K562 (cell line): ENCODE measurements at regions not wholly inside any gene's neighbourhood (a gene's known extent, or its start where the extent isn't known, plus 50 kb on each side); places are given as distances from the start of the nearest gene placed in this dataset.

ENCODE experiments used
- ATAC-seq: fragments of 200-7000 bp; cut with Tn5 transposase; 3 replicates; pipeline ENCODE4 v1.9.1; 2020; ENCODE audit warnings: moderate library complexity
- BruUV-seq: library from RNA; stranded (reverse); fragments of 400-500 nt; replicated peaks from 2 replicates; lab custom pipeline; 2021; lab: Mats Ljungman, UMichigan
- CTCF ChIA-PET: fragments of 300-600 bp; formaldehyde crosslinking; extraction: SDS; loops from one replicate; lab custom pipeline; 2021; ENCODE audit warnings: low intra/inter-chr PET ratio; lab: Yijun Ruan, JAX
- POLR2A ChIA-PET: fragments of 300-600, 350-650 bp; sonication (Branson Sonifier 250); formaldehyde crosslinking; extraction: SDS; loops from one replicate; lab custom pipeline; 2021; ENCODE audit warnings: antibody characterized with exemption, inconsistent platforms; lab: Yijun Ruan, JAX
- DNase-seq, 4 experiments: peaks; one replicate each; pipeline versions ENCODE4 v3.0.0 to v3.0.0-alpha.2; 2011 to 2018; ENCODE audit warnings: low spot score in 3 of 4, mixed read lengths in 3 of 4; ENCODE audit errors: extremely low read depth in 1 of 4
- FAIRE-seq: peaks from 2 replicates; lab custom pipeline; 2011; peaks lifted over from hg19 to GRCh38; lab: Jason Lieb, UNC
- H2AFZ ChIP-seq: 2 replicates; pipeline ENCODE4 v1.6.0; 2011; ENCODE audit warnings: low read depth, low read length, control low read depth, inconsistent platforms
- H3K27ac ChIP-seq: fragments of 200-600 bp; 3 replicates; pipeline ENCODE4 v1.8.0; 2011; ENCODE audit warnings: low read depth, mild to moderate bottlenecking, control low read depth, inconsistent platforms, low read length, moderate library complexity, mixed read lengths; ENCODE audit errors: extremely low read depth
- H3K27me3 ChIP-seq, 2 experiments: fragments of 300-600 bp in 1 of 2; 2 replicates in 1 of 2; 3 replicates in 1 of 2; pipeline versions ENCODE4 v1.6.0 to v1.8.0; 2011; ENCODE audit warnings: inconsistent platforms in 2 of 2, low read length in 2 of 2, mild to moderate bottlenecking in 1 of 2, mixed read lengths in 1 of 2, moderate library complexity in 1 of 2; ENCODE audit not compliant: control insufficient read depth in 2 of 2, insufficient read depth in 2 of 2
- H3K36me3 ChIP-seq: fragments of 300-600 bp; 3 replicates; pipeline ENCODE4 v1.8.0; 2011; ENCODE audit warnings: mild to moderate bottlenecking, low read length, inconsistent platforms; ENCODE audit not compliant: control insufficient read depth, insufficient read depth
- H3K4me1 ChIP-seq, 2 experiments: fragments of 200-600 bp in 1 of 2; replicated peaks in 1 of 2; 2 replicates in 1 of 2; 3 replicates in 1 of 2; pipeline versions ENCODE4 v1.5.1 to v1.8.0; 2011; ENCODE audit warnings: inconsistent platforms in 2 of 2, low read length in 2 of 2, mild to moderate bottlenecking in 1 of 2, mixed read lengths in 1 of 2, moderate library complexity in 1 of 2; ENCODE audit not compliant: control insufficient read depth in 2 of 2, insufficient read depth in 2 of 2
- H3K4me2 ChIP-seq: 2 replicates; pipeline ENCODE4 v1.6.1; 2011; ENCODE audit warnings: low read length, control low read depth, inconsistent platforms, mixed read lengths; ENCODE audit not compliant: insufficient read depth
- H3K4me3 ChIP-seq: fragments of 200-600 bp; sonication (generic), shearing (Covaris generic); 2 replicates; pipeline ENCODE4 v1.5.1; 2016; ENCODE audit warnings: control low read depth, inconsistent platforms
- H3K79me2 ChIP-seq: fragments of 200-600 bp; 3 replicates; pipeline ENCODE4 v1.8.0; 2011; ENCODE audit warnings: low read length, inconsistent platforms; ENCODE audit not compliant: control insufficient read depth, insufficient read depth
- H3K9ac ChIP-seq, 2 experiments: 2 replicates each; pipeline versions ENCODE4 v1.6.0 to v1.6.1; 2011; ENCODE audit warnings: low read depth in 2 of 2, low read length in 2 of 2, control low read depth in 1 of 2, inconsistent platforms in 1 of 2, mild to moderate bottlenecking in 1 of 2, mixed read lengths in 1 of 2; ENCODE audit not compliant: insufficient read depth in 1 of 2
- H3K9me1 ChIP-seq: one replicate; pipeline ENCODE4 v1.6.0; 2011; ENCODE audit warnings: inconsistent platforms, mild to moderate bottlenecking, low read length, moderate library complexity; ENCODE audit not compliant: control insufficient read depth, insufficient read depth
- H3K9me3 ChIP-seq: replicated peaks from 2 replicates; pipeline ENCODE4 v1.5.1; 2011; ENCODE audit warnings: low read depth, low read length, inconsistent platforms; ENCODE audit not compliant: control insufficient read depth, insufficient read depth
- H4K20me1 ChIP-seq: replicated peaks from 2 replicates; pipeline ENCODE4 v1.6.1; 2011; ENCODE audit warnings: low read length, inconsistent platforms, mixed read lengths; ENCODE audit not compliant: control insufficient read depth, insufficient read depth
- CHCHD3 ChIP-seq: fragments of 250-450 bp; sonication (Bioruptor Pico); IDR thresholded peaks from 2 replicates; pipeline ENCODE4 v2.1.2; 2022; ENCODE audit warnings: mild to moderate bottlenecking
- NCOA6 ChIP-seq: fragments of 450-650 bp; IDR thresholded peaks from 2 replicates; pipeline ENCODE4 v1.6.1; 2017; ENCODE audit warnings: mild to moderate bottlenecking
- RREB1 ChIP-seq: fragments of 250-450 bp; sonication (Bioruptor Pico); IDR thresholded peaks from 2 replicates; pipeline ENCODE4 v1.4.0; 2020
- STAT5A ChIP-seq: IDR thresholded peaks from 2 replicates; pipeline ENCODE4 v1.6.1; 2012; ENCODE audit warnings: low read length, inconsistent platforms, borderline replicate concordance
- ZNF407 ChIP-seq: fragments of 450-650 bp; IDR thresholded peaks from 2 replicates; pipeline ENCODE4 v1.6.1; 2016; ENCODE audit warnings: low read depth
- ZNF586 ChIP-seq: fragments of 450-650 bp; formaldehyde crosslinking; conservative IDR thresholded peaks from 2 replicates; pipeline ENCODE4 v1.4.0; 2020; ENCODE audit warnings: mild to moderate bottlenecking, moderate library complexity
- WGBS: fragments of 100-300 bp; shearing (Covaris generic); methylation state at CpG from one replicate; pipeline ENCODE4 v1.1.6; 2016; ENCODE audit warnings: low coverage, mixed read lengths; ENCODE audit not compliant: insufficient coverage; ENCODE audit errors: missing lambda C conversion rate; 5-methylcytosine and 5-hydroxymethylcytosine counted together
- in situ Hi-C: fragments of 300-500 bp; cut with MboI; formaldehyde crosslinking; loops from 4 replicates; pipeline ENCODE4 v1.15.0; 2018; ENCODE audit warnings: inconsistent platforms, mixed read lengths
- intact Hi-C: fragments of 100-400 bp; cut with micrococcal nuclease; formaldehyde crosslinking; loops from 2 replicates; pipeline ENCODE4 v1.14.2; 2022

GRCh38 chr11:81373986-81374385, 1359.7 kb downstream of the FAM181B start (continued):
- no peak for TF ChIP-seq ZNF407
- TF ChIP-seq NCOA6: no peak

GRCh38 chr11:81368192-81368591, 1365.5 kb downstream of the FAM181B start:
- no peaks in the 10 kb centered on the region for H3K36me3 ChIP-seq
- no peaks in the 10 kb centered on the region for H3K27me3 ChIP-seq
- TF ChIP-seq STAT5A: no peak
- no peak for TF ChIP-seq RREB1 (CRISPR knock-in tag)
- TF ChIP-seq CHCHD3: no peak
- TF ChIP-seq ZNF586 (CRISPR knock-in tag): no peak
- TF ChIP-seq, all 486 proteins: peak for 0
- no peaks in the 10 kb centered on the region for H3K9me1 ChIP-seq
- DNase-seq: no peak
- intact Hi-C loops (no loop called here), in situ Hi-C loops (no loop called here)
- no peaks in the 10 kb centered on the region for H3K4me1 ChIP-seq
- H3K27ac ChIP-seq: no peak overlapping the region
- CTCF ChIA-PET: no interaction called here
- POLR2A ChIA-PET: no interaction called here
- no peak for ATAC-seq
- FAIRE-seq: no peak
- BruUV-seq: no TSS peak
- no peak overlapping the region for H3K9ac ChIP-seq
- no peaks in the 10 kb centered on the region for H4K20me1 ChIP-seq
- WGBS: 0% methylated on average over 8 of the region's 11 CpGs
- H3K4me3 ChIP-seq: no peak overlapping the region
- no peaks in the 10 kb centered on the region for H3K9me3 ChIP-seq
- no peak overlapping the region for H2AFZ ChIP-seq
- H3K79me2 ChIP-seq: no peaks in the 10 kb centered on the region
- no peak overlapping the region for H3K4me2 ChIP-seq
